HCT116 (cell line): ENCODE measurements at regions not wholly inside any gene's neighbourhood (a gene's known extent, or its start where the extent isn't known, plus 50 kb on each side); places are given as distances from the start of the nearest gene placed in this dataset.

ENCODE experiments used
- ATAC-seq: fragments of 200-7000 bp; cut with Tn5 transposase; 2 replicates; pipeline ENCODE4 v1.9.1; 2020; ENCODE audit warnings: mild to moderate bottlenecking, moderate library complexity
- BruUV-seq: library from RNA; stranded (reverse); fragments of 400-500 nt; replicated peaks from 2 replicates; lab custom pipeline; 2021; lab: Mats Ljungman, UMichigan
- CTCF ChIA-PET: fragments of 300-600 bp; sonication (Branson Sonifier 250); formaldehyde crosslinking; loops from one replicate; lab custom pipeline; 2021; ENCODE audit warnings: antibody characterized with exemption; lab: Charles Lee
- POLR2A ChIA-PET: fragments of 300-600, 350-600 bp; sonication (Branson Sonifier 250); formaldehyde crosslinking; loops from one replicate; lab custom pipeline; 2021; ENCODE audit warnings: antibody characterized with exemption; lab: Charles Lee
- RAD21 ChIA-PET, 2 experiments: fragments of 300-600 bp; sonication (Branson Sonifier 250); formaldehyde crosslinking; loops; one replicate each; lab custom pipeline; 2023; ENCODE audit warnings: low total read pairs in 2 of 2; ENCODE audit not compliant: uncharacterized antibody in 2 of 2, unreplicated experiment in 2 of 2, low non-redundant PET in 1 of 2; lab: Charles Lee
- DNase-seq: peaks from one replicate; pipeline ENCODE4 v3.0.0-alpha.2; 2010; ENCODE audit warnings: low read depth, low spot score
- H2AFZ ChIP-seq: fragments of 200-600 bp; shearing (Covaris generic), sonication (generic); 2 replicates; pipeline ENCODE4 v1.6.1; 2017; ENCODE audit warnings: low read depth, mixed run types, mixed read lengths, antibody characterized with exemption, low read length; ENCODE audit not compliant: poor library complexity, severe bottlenecking
- H3K27ac ChIP-seq: 2 replicates; pipeline ENCODE4 v1.5.1; 2012; ENCODE audit warnings: low read depth, low read length
- H3K27me3 ChIP-seq: fragments of 200-600 bp; sonication (generic); 2 replicates; pipeline ENCODE4 v1.6.1; 2016; ENCODE audit warnings: mixed run types, low read length, mixed read lengths; ENCODE audit not compliant: insufficient read depth
- H3K36me3 ChIP-seq, 2 experiments: fragments of 200-500 bp in 1 of 2; fragments of 200-600 bp in 1 of 2; sonication (Bioruptor generic) in 1 of 2; sonication (generic) in 1 of 2; 2 replicates each; pipeline versions ENCODE4 v1.5.1 to v1.6.1; 2014 to 2016; ENCODE audit warnings: low read length in 2 of 2, inconsistent platforms in 1 of 2, mixed read lengths in 1 of 2, mixed run types in 1 of 2; ENCODE audit not compliant: insufficient read depth in 2 of 2, control insufficient read depth in 1 of 2
- H3K4me1 ChIP-seq, 2 experiments: fragments of 200-600 bp in 1 of 2; sonication (generic) in 1 of 2; 2 replicates each; pipeline versions ENCODE4 v1.5.1 to v1.6.1; 2012 to 2017; ENCODE audit warnings: low read length in 2 of 2, inconsistent platforms in 1 of 2, mild to moderate bottlenecking in 1 of 2, mixed read lengths in 1 of 2, mixed run types in 1 of 2, moderate library complexity in 1 of 2; ENCODE audit not compliant: insufficient read depth in 2 of 2, control insufficient read depth in 1 of 2
- H3K4me2 ChIP-seq: fragments of 200-600 bp; sonication (generic); 2 replicates; pipeline ENCODE4 v1.6.1; 2017; ENCODE audit warnings: mixed run types, low read length, mixed read lengths
- H3K4me3 ChIP-seq, 2 experiments: fragments of 200-600 bp in 1 of 2; sonication (generic) in 1 of 2; replicated peaks in 1 of 2; 2 replicates each; pipeline ENCODE4 v1.5.1; 2011 to 2016; ENCODE audit warnings: low read length in 2 of 2, control low read depth in 1 of 2, low read depth in 1 of 2, mild to moderate bottlenecking in 1 of 2, mixed read lengths in 1 of 2, mixed run types in 1 of 2
- H3K79me2 ChIP-seq: fragments of 200-600 bp; sonication (generic); 2 replicates; pipeline ENCODE4 v1.6.1; 2017; ENCODE audit warnings: mild to moderate bottlenecking, mixed run types, low read length, moderate library complexity, mixed read lengths; ENCODE audit not compliant: insufficient read depth
- H3K9ac ChIP-seq: fragments of 200-600 bp; sonication (generic); 2 replicates; pipeline ENCODE4 v1.6.1; 2016; ENCODE audit warnings: low read length, mixed read lengths
- H3K9me2 ChIP-seq: fragments of 200-600 bp; sonication (generic), shearing (Covaris generic); 2 replicates; pipeline ENCODE4 v1.6.1; 2017; ENCODE audit warnings: mixed run types, mild to moderate bottlenecking, moderate library complexity; ENCODE audit not compliant: insufficient read depth
- H3K9me3 ChIP-seq, 2 experiments: fragments of 200-500 bp in 1 of 2; fragments of 200-600 bp in 1 of 2; sonication (Bioruptor generic) in 1 of 2; sonication (generic) in 1 of 2; 2 replicates each; pipeline ENCODE4 v1.6.1; 2014 to 2017; ENCODE audit warnings: low read length in 2 of 2, mixed read lengths in 2 of 2, inconsistent platforms in 1 of 2, low read depth in 1 of 2, mild to moderate bottlenecking in 1 of 2, mixed run types in 1 of 2, moderate library complexity in 1 of 2; ENCODE audit not compliant: control insufficient read depth in 1 of 2, insufficient read depth in 1 of 2
- H4K20me1 ChIP-seq: fragments of 200-600 bp; sonication (generic), shearing (Covaris generic); 2 replicates; pipeline ENCODE4 v1.6.1; 2017; ENCODE audit warnings: mixed run types, mild to moderate bottlenecking, moderate library complexity; ENCODE audit not compliant: insufficient read depth
- CBX3 ChIP-seq: IDR thresholded peaks from 2 replicates; pipeline ENCODE4 v1.6.1; 2012; ENCODE audit warnings: low read depth
- CEBPB ChIP-seq: IDR thresholded peaks from 2 replicates; pipeline ENCODE4 v1.6.1; 2012; ENCODE audit warnings: low read depth
- ELF1 ChIP-seq: IDR thresholded peaks from 2 replicates; pipeline ENCODE4 v1.6.1; 2012; ENCODE audit warnings: low read depth, borderline replicate concordance
- EZH2 ChIP-seq: fragments of 200-600 bp; sonication (generic); IDR thresholded peaks from 2 replicates; pipeline ENCODE4 v1.6.1; 2017; ENCODE audit warnings: antibody characterized with exemption, mixed run types
- JUND ChIP-seq: IDR thresholded peaks from 2 replicates; pipeline ENCODE4 v1.6.1; 2012
- POLR2A ChIP-seq: IDR thresholded peaks from 2 replicates; pipeline ENCODE4 v1.7.0; 2011; ENCODE audit warnings: borderline replicate concordance; ENCODE audit not compliant: insufficient read depth, insufficient read length; ENCODE audit errors: extremely low read depth
- RAD21 ChIP-seq: IDR thresholded peaks from 2 replicates; pipeline ENCODE4 v1.6.1; 2012; ENCODE audit warnings: low read depth, mild to moderate bottlenecking
- REST ChIP-seq: IDR thresholded peaks from 2 replicates; pipeline ENCODE4 v1.6.1; 2012; ENCODE audit warnings: low read depth
- SIN3A ChIP-seq: IDR thresholded peaks from 2 replicates; pipeline ENCODE4 v1.6.1; 2012; ENCODE audit warnings: low read depth
- SP1 ChIP-seq: IDR thresholded peaks from 2 replicates; pipeline ENCODE4 v1.6.1; 2012; ENCODE audit warnings: low read depth
- TCF7L2 ChIP-seq: IDR thresholded peaks from 2 replicates; pipeline ENCODE4 v1.7.0; 2011; ENCODE audit warnings: borderline replicate concordance, inconsistent platforms; ENCODE audit not compliant: insufficient read depth, insufficient read length; ENCODE audit errors: extremely low read depth
- YY1 ChIP-seq: IDR thresholded peaks from 2 replicates; pipeline ENCODE4 v1.6.1; 2011; ENCODE audit warnings: low read length, low read depth, moderate library complexity, mild to moderate bottlenecking; ENCODE audit not compliant: insufficient replicate concordance; ENCODE audit errors: extremely low read depth
- ZNF274 ChIP-seq: fragments of 200-500 bp; sonication (Bioruptor generic); IDR thresholded peaks from 2 replicates; pipeline ENCODE4 v1.6.1; 2014; ENCODE audit warnings: mild to moderate bottlenecking, low read depth, low read length, inconsistent platforms
- intact Hi-C: fragments of 100-400 bp; cut with micrococcal nuclease; formaldehyde crosslinking; loops from 2 replicates; pipeline ENCODE4 v1.10.0; 2022
- TF ChIP-seq, protein P1 (sequence below): IDR thresholded peaks from 2 replicates; pipeline ENCODE4 v1.6.1; 2012
- TF ChIP-seq, protein P2 (sequence below): IDR thresholded peaks from 2 replicates; pipeline ENCODE4 v1.6.1; 2012
- TF ChIP-seq, protein P3 (sequence below), 3 experiments: fragments of 200-600 bp in 1 of 3; sonication (generic) in 1 of 3; IDR thresholded peaks in 2 of 3; conservative IDR thresholded peaks in 1 of 3; 2 replicates each; pipeline ENCODE4 v1.5.1; 2012 to 2017; ENCODE audit warnings: low read depth in 2 of 3, low read length in 2 of 3, antibody characterized with exemption in 1 of 3, borderline replicate concordance in 1 of 3, control low read depth in 1 of 3, mild to moderate bottlenecking in 1 of 3, mixed read lengths in 1 of 3, mixed run types in 1 of 3, moderate library complexity in 1 of 3; ENCODE audit not compliant: insufficient read depth in 1 of 3

GRCh38 chr11:116355104-116355503, 417.7 kb downstream of the BUD13 start:
- Histone ChIP-seq H3K4me3 (no peak overlapping the region), H3K9me3 (no peaks in the 10 kb centered on the region), H4K20me1 (no peaks in the 10 kb centered on the region), H3K4me1 (no peaks in the 10 kb centered on the region), H3K4me2 (no peak overlapping the region), H2AFZ (no peak overlapping the region), H3K9ac (no peak overlapping the region), H3K27ac (no peak overlapping the region), H3K36me3 (no peaks in the 10 kb centered on the region), H3K9me2 (no peaks in the 10 kb centered on the region), H3K79me2 (no peaks in the 10 kb centered on the region), H3K27me3 (0 out of 2 replicates have a peak, but pooled peaks cover 10% of the 10 kb centered on the region)
- BruUV-seq: no TSS peak
- CTCF ChIA-PET: no interaction called here
- POLR2A ChIA-PET: no interaction called here
- intact Hi-C loops: loop anchor here (5.0 kb wide), 1 partner anchor 337 kb away; no protein-coding TSS in a partner anchor
- RAD21 ChIA-PET: no interaction called here
- TF ChIP-seq, protein P1, sequence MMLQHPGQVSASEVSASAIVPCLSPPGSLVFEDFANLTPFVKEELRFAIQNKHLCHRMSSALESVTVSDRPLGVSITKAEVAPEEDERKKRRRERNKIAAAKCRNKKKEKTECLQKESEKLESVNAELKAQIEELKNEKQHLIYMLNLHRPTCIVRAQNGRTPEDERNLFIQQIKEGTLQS: no peak
- TF ChIP-seq TCF7L2 (no peak), SIN3A (no peak), RAD21 (no peak), CBX3 (no peak), SP1 (no peak), EZH2 (no peak), ZNF274 (no peak), CEBPB (no peak), YY1 (no peak), POLR2A (no peak), REST (no peak), JUND (no peak), ELF1 (no peak)
- TF ChIP-seq, protein P2, sequence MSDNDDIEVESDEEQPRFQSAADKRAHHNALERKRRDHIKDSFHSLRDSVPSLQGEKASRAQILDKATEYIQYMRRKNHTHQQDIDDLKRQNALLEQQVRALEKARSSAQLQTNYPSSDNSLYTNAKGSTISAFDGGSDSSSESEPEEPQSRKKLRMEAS: no peak
- TF ChIP-seq, protein P3, sequence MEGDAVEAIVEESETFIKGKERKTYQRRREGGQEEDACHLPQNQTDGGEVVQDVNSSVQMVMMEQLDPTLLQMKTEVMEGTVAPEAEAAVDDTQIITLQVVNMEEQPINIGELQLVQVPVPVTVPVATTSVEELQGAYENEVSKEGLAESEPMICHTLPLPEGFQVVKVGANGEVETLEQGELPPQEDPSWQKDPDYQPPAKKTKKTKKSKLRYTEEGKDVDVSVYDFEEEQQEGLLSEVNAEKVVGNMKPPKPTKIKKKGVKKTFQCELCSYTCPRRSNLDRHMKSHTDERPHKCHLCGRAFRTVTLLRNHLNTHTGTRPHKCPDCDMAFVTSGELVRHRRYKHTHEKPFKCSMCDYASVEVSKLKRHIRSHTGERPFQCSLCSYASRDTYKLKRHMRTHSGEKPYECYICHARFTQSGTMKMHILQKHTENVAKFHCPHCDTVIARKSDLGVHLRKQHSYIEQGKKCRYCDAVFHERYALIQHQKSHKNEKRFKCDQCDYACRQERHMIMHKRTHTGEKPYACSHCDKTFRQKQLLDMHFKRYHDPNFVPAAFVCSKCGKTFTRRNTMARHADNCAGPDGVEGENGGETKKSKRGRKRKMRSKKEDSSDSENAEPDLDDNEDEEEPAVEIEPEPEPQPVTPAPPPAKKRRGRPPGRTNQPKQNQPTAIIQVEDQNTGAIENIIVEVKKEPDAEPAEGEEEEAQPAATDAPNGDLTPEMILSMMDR (IDR thresholded peaks at IDR 0.05 in 2 of 3, conservative IDR thresholded peaks at IDR 0.05 in 1 of 3; ENCODE audit: borderline replicate concordance in 1 of 3, insufficient read depth in 1 of 3, low read depth in 2 of 3, low read length in 2 of 3): no peak
- no peak for ATAC-seq
- no peak for DNase-seq
